GM19467 (cell line): ENCODE measurements at regions not wholly inside any gene's neighbourhood (a gene's known extent, or its start where the extent isn't known, plus 50 kb on each side); places are given as distances from the start of the nearest gene placed in this dataset.

Source experiments
- ATAC-seq: cut with Tn5 transposase; IDR thresholded peaks from one replicate; pipeline ENCODE4 v1.9.1; 2021; ENCODE audit warnings: mild to moderate bottlenecking, moderate library complexity; ENCODE audit not compliant: unreplicated experiment

DNA sequence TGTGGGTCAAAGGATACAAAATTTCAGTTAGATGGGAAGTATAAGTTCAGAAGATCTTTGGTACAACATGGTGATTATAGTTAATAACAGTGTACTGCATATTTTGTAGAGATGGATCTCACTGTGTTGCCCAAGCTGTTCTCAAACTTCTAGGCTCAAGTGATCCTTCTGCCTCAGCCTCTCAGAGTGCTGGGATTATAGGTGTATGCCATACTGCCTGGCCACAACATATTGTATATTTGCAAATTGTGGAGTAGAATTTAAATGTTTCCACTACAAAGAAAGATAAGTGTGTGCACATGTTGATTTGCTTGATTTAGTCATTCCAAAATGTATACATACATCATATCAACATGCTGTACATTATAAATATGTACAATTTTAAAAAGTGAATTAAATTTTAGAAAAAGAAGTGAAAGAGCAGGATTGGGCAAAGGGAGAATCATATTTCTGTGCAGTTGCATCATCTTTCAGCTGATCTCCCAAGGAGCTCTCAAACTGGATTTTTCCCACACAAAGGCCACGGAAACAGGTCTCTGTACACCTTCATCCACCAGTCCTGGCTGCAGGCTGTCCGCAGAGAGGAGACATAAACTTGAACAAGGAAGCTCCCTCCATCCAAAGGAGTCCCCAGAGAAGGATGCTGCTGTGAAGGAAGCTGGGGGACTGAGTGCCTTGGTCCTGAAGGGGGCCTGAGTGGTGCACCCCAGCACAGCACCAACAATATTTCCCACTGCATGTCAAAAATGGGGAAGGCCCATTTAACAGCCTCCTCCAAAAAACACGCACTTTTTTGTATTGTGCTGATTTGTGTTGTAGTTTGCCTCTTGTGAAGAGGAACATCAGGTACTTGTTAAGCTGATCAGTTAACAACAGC is 217.1 kb upstream of the GHITM start:
- no peak for ATAC-seq

DNA sequence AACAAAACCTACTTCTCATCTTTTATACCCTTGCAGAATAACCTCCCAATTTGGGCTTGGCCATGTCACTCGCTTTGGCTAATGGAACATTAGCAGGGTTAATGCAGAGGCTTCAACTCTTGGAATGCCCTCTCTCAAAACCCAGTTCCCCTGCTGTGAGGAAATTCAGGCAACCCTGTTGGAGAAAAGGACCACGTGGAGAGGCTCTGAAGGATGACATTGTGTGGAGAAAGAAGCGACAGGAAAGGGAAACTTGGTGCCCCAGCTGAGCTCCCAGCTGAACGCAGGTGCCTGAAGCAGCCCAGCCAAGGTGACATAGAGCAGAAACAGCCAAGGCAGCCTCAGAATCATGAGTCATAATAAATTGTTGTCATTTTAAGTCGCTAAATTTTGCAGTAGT is 214.2 kb upstream of the GHITM start:
- ATAC-seq, result no peak

DNA sequence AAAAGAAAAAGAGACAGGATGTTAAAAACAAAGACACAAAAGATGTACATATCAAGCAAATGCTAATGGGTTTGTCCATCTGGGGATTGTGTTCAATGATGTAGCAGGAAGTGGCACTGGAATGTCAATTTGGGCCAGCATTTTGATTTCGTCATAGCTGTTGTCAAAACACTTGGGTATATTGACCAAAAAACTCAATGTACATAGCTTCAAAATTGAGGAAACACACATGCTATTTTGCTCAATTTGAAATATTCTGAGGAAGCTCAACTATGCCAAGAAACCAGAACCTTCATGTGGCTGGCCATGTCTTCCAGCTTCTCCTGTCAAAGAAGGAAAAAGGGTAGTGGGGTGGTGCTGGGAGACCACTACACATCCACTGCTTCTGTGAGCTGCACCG is 212.7 kb upstream of the GHITM start:
- no peak for ATAC-seq

DNA sequence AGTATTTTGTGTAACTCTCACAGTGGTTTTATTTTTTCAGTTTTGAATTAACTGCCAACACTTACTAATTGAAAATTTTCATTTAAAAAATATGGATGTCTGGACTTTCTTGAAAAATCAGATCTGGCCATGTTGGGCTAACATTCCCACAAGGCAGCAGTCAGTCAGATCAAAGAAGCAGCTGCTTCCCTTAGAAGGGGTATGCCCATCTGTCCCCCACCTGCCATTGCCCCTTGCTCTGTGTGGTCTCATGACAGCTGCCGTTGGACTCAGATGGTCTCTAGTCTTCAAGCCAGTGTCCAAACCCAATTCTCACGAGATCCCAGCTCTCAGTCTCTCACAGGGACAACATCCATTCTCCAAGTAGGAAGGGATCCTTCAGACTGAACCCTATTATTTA is 212.1 kb upstream of the GHITM start:
- ATAC-seq, result no peak

DNA sequence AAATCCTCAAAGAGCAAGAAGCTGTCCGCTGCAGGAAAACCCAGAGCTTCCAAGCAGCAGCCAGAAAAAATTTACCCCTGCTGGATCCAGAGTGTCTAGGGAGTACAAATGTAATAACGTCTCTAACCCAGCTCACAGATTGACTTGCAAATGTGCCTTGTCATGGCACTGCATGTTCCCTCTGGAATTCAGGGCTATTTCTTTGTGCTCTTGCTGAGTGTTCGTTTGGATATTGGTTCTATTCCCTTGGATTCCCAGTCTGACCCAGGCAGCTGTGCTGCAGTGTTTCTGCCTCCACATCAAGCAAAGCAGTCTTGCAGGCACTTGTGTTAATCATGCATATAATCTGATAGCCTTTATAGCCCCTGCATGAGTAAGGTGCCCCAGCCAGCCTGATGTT is 209.9 kb upstream of the GHITM start:
- ATAC-seq, result no peak

DNA sequence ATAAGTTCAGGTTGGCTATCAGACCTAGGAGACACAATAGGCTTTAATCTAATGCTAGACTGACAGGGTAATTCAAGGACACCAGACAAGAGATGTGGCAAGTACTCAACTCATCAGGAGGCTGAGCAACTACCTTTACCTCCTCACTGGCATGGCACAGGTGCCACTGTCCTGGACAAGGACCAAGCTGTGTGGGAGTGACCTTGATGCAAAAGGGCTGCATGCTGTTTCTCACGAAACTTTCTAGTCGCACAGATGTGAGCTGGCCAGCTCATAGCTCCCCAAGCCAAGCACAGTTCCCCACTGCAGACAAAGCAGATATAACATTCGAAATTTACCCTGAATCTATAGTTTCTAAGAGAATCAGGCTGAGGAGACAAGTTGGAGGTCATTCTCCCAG is 207.6 kb upstream of the GHITM start:
- ATAC-seq, result no peak

DNA sequence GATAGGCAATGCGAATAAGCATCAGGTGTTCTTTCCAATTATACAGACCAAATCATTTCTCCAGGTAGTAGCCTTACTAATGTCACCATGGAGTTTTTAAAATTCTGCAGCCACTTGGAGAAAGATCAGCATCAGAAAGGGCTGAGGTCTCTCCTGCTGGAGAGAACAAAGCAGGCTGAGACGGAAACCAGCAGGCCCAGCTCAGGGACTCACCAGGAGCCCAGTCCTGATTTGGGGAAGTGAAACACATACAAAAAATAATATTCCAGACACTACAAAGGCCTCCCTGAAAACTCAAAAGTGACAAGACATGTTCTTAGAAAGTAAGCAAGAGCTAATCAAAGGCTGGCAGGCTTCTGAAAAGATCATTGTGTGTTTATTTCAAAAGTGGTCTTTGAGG is 207.1 kb upstream of the GHITM start:
- no peak for ATAC-seq

DNA sequence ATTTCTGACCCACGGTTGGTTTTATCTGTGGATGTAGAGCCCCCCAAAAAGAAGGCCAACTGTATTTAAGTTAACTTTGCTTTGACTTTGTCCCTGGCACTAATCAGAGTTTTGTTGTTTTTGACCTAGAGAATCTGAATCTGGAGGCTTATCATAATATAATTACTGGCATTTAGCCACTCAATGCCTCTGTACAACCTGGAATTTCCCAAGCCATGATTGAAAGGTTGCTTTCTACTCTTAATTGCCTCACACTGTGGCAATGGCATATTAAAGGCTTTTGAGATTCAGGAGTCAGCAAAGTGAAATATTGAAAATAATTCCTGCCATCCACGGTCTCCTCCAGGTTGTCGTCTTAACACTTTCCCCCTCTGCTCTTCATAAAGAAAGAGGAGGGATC is 205.2 kb upstream of the GHITM start:
- no peak for ATAC-seq

DNA sequence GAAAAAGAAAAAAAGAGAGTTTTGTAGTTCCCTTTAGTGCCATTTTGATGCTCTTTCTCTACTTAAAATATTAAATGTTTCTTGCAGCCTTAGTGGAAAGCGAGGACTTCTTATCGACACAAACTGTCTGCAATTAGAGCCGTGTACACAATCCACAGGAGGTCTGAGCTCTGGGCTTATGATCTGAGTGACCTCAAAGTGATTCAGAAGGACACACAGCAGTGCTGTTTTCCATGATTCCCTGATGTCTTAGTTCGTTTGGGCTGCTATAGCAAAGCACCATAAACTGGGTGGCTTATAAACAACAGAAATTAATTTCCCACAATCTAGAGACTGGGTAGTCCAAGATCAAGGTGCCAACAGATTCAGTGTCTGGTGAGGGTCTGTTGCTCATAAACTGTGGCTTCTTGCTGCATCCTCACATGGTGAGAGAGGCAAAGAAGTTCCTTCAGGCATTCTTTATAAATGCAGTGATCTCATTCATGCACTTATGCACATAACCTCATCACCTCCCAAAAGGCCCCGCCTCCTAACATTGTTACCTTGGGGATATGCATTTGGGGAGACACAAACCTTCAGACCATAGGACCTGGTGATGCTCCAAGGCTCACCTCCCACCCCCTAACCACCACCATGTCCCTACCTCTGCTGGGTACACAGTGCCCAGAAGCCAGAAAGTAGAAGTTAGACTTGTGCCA is 204.5 kb upstream of the GHITM start:
- ATAC-seq, result no peak

DNA sequence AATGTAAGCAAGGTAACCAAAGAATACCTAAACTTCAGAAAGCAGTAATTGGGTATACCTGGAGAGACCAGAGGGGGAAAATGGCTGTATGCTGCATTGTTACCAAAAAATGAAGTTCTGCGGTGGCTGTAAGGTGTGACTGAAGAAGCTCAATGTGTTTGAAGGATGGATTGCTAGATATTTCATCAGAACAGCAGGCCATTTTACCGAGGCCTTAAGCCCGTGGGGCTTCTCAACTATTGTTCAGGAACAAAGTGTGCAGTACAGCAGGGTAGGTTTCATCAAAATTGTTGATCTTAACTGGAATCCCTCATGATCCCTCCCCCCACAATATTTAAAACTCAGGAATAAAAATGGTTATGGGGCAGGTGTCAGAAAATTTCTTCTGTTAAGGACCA is 204.0 kb upstream of the GHITM start:
- ATAC-seq, result no peak

DNA sequence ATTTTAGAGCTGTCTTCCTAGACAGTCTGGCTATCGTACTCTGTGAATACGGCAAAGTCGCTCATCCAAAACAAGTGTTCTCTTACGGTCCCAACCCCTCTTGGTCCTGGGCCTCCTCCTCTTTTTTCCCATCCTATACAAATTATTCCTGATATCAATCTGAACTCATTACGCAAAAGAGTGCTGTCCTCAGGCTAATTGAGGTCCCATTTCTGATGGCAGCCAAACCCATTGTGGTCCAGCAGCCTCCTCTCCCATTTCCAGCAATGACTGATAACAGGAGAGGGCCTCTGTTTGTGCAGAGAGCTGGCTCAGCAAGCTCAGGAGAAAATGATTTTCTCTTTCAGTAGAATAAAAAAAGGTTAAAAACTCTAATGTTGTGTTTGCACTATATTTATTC is 203.4 kb upstream of the GHITM start:
- no peak for ATAC-seq

DNA sequence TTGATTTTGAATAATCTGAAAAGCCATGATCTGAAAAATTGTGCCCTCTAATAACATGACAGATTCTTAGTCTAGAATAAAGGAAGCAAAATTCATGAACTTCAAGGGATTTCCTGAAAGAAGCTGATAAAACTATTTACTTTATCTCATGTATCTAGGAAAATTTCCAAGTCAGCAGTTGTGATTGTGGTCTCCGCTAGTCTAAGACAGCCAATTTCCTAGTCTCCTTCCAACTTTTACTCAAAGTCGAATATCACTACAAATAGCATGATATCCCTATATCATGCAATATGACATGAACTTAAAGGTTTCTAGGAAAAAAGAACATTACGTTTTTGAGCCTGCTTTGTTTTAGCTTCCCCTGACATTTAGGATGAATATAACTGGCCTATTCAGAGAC is 202.1 kb upstream of the GHITM start:
- ATAC-seq, result no peak

DNA sequence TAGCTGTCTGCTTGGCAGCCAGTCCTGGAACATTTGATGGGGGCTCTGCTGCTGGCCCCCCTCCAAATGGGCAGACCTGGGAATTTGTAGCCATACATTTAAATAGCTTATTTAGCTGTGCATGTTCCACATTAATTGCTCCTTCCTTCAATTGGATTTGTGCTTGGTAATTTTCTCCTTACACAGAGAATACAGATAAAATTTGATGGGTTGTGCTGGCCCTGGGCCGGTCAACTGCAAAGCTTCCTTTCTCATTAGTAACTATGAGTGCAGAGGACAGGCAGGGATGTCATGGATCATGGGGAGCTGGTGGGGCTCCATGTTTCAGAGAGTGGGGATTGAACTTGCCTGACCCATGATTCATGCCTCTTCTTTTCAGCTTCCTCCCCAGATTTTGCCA is 201.5 kb upstream of the GHITM start:
- ATAC-seq, result no peak

DNA sequence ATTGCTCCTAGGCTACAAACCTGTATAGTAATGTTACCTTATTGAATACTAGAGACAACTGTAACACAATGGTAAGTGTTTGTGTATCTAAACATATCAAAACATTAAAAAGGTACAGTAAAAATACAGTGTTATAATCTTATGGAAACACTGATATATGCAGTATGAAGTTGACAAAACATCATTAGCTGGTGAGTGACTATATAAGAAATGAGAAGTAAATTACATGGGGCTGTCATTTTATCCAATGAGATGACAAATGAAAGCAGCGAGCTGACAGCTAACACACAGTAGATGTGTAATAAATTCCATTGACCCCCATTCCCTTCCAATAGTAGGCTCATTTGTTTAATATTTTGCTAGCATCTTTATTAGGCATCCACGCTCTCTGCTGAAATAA is 198.1 kb upstream of the GHITM start:
- ATAC-seq, result no peak

DNA sequence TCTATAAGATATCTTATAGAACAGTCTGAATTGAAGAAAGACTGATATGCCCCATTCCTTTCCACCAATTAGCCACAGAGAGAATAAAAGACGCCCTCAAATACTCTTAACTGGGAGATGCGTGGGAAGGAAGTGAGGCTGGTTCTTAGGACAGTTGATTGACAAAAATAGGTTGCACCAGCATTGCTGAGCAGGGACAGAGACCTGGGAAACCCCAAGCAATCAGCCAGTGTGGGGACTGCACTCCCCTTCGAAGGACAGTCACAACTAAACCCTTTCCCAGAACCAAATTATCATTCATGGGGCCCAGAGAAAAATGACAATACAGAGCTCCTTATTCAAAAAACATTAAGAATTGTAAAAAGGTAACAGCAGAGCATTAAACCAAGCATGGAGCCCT is 196.9 kb upstream of the GHITM start:
- no peak for ATAC-seq

DNA sequence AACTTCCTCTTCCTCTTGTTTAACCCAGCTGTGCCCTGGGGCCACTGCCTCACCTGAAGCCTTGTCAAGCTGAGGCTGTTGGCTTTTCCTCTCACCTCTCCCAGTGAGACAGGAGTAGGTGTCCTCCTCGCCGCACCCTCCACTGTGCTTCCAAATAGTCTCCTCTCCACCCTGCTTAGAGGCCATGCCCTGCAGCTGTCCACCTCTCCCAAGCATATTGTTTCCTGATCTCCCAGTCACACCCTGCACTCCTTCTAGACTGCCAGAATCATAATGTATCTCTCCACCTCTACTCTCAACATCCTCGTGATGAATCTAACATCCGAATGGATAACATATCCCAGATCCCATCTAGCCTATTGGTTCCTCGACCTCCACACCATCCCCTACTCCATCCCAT is 196.3 kb upstream of the GHITM start:
- no peak for ATAC-seq

DNA sequence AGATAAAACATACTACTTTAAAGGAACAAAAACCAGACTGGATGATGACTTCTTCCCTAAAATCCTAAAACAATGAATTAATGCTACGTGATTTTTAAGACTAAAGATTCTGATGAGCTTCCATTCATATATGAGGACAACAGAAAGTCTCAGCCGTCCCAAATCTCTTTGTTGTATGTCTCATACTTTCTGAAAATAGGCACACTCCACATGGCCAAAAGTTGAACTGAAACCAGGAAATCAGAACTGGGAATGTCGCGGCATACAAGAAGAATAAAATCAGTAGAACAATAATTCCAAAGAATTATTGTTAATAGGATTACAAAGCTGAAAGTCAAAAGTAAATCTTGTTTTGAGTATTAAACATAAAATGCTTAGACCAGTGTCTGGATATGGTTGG is 195.4 kb upstream of the GHITM start:
- no peak for ATAC-seq

DNA sequence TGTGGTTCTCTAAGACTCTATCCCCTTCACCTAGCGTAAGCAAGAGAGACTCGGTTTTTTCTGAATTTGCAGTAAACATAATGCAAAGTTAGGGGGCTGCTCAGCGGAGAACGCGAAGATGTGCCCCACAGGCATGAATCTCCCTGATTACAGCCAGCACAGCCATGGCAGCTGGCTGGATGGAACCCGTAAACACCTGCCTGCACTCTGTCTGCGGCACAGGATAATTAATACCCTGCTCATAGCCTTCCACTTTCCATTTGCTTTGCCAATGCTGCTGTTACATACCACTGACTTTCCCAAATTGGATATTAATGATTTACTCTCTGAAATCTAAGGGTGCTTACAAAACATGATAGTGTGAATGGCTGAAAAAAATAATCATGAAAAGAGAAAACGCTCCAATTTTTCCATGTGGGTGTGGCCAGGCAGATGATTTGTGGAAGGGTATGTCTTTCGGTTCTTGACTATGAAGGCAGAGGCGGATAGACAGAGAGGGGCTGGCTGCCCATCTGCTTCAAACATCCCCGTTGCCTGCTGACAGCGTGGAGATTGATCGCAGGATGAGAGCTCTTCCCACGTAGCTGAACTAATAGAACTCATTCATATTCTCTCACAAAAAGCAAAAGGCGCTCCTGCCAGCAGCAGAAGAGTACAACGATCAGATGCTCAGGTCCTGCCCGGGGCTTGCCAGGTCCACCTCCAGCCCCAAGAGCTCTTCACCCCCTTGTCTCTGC is 193.2 kb upstream of the GHITM start:
- ATAC-seq, result no peak

DNA sequence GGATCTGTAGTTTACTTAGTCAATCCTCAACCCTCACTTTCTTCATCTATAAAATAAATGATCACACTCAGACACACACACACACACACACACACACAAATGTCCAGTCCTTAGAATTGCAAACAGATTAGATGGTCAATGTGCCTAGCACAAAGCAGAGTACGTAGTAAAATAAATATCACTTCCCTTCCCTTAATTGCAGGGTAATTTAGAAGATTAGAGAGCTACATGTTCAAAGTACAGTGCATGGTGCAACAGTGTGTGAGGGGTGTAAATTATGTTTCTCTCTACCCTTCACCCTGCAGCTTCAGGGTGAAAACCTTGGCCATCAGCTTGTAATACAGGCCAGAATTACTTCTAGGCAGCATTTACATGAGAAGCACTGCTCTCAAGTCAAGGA is 187.0 kb upstream of the GHITM start:
- ATAC-seq, result no peak

DNA sequence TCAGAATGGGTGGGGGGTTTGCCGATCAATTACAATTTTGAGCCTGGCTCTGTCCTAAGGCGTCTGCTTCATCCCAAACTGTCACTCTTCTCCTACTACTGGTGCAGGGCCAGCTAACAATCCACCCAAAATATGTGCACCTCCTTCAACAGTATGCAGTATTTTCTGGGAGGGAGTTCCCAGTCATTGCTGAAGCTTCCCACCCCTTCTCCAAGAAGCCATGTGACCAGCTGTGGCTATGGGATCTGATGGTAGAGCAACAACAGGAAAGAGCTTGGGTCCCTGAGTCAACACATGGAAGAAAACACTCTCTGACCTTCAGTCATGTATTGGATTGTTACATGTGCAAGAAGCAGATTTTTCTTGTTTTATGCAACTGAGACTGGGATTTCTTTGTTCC is 185.7 kb upstream of the GHITM start:
- ATAC-seq, result no peak

DNA sequence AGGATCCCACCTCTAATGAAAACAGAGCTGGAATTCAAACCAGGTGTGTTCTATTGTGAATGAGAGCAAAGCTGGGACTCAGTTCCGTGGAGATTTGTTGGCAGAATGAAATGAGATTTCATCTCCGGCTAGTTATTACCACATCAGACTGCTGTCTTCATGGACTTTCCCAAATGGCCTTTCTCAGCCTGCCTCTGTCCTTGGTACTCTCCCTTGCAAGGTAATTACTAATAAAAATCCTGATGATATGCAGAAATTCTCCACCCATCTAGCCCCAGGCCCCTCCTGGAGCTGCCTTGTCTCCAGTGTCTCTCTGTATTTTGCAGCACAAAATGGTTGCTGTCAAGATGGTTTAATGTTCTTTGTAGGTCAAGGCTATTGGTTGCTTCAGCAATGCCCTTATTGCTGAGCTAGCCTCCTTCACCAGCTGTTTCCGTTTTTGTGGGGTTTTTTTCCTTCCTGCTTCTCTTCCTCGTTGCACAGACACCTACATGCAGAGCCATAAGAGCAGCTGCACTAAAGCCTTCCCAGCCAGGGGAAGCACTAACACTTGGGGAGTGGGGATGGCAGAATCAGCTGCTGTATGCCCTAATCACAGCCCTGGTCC is 185.0 kb upstream of the GHITM start:
- no peak for ATAC-seq

DNA sequence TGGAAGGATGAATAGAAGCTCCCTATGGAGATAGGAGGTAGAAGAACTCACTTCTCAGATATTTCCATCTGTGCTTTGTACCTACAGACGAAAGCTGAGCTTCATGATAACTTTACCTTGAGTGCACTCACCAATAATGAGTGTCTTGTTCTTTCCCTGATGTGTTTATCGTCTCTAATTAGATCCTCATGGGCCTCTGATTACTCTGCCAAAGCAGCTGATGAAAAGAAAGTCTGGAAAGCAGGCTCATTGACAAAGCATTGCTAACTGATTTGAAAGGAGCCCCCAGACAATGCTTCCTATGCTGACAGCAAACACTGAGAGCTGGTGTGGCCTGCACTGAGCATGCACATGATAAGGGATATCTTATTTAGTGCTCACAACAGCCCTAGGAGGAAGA is 183.9 kb upstream of the GHITM start:
- no peak for ATAC-seq
